ENCODE measurements at regions not wholly inside any gene's neighbourhood (a gene's known extent, or its start where the extent isn't known, plus 50 kb on each side); places are given as distances from the start of the nearest gene placed in this dataset.

DNA sequence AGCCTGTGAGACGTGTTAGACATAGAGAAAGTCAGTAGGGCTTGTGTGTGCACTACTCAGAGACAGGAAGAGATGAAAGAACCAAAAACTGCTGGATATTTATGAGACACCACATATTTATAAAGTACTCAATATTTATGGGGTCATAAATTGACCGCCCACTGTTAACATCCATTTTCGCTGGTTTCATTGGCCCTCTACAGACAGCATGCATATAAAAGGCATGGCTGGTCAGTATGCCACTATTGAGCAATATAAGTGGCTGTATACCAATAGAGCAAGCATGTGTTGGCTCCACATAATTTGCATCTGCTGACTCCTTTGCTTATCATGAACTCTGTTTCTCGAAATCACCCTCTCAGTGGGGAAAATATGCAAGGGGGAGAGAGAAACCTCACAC, 110.3 kb upstream of the BTN3A2 start:
- TF ChIP-seq CTCF (IDR thresholded peaks at IDR 0.05; ENCODE audit: poor library complexity, severe bottlenecking) = no peak
- TF ChIP-seq RAD21 (conservative IDR thresholded peaks at IDR 0.05) = no peak
- TF ChIP-seq, protein P1, sequence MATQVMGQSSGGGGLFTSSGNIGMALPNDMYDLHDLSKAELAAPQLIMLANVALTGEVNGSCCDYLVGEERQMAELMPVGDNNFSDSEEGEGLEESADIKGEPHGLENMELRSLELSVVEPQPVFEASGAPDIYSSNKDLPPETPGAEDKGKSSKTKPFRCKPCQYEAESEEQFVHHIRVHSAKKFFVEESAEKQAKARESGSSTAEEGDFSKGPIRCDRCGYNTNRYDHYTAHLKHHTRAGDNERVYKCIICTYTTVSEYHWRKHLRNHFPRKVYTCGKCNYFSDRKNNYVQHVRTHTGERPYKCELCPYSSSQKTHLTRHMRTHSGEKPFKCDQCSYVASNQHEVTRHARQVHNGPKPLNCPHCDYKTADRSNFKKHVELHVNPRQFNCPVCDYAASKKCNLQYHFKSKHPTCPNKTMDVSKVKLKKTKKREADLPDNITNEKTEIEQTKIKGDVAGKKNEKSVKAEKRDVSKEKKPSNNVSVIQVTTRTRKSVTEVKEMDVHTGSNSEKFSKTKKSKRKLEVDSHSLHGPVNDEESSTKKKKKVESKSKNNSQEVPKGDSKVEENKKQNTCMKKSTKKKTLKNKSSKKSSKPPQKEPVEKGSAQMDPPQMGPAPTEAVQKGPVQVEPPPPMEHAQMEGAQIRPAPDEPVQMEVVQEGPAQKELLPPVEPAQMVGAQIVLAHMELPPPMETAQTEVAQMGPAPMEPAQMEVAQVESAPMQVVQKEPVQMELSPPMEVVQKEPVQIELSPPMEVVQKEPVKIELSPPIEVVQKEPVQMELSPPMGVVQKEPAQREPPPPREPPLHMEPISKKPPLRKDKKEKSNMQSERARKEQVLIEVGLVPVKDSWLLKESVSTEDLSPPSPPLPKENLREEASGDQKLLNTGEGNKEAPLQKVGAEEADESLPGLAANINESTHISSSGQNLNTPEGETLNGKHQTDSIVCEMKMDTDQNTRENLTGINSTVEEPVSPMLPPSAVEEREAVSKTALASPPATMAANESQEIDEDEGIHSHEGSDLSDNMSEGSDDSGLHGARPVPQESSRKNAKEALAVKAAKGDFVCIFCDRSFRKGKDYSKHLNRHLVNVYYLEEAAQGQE (IDR thresholded peaks at IDR 0.05; ENCODE audit: borderline replicate concordance) = no peak
- no peak for TF ChIP-seq EZH2 (IDR thresholded peaks at IDR 0.05; ENCODE audit: borderline replicate concordance, insufficient read depth, low read length, poor library complexity, severe bottlenecking)
- no peak for TF ChIP-seq POLR2AphosphoS5 (IDR thresholded peaks at IDR 0.05)
- no peak for TF ChIP-seq TAF1 (IDR thresholded peaks at IDR 0.05; ENCODE audit: low read depth)
- no peak for TF ChIP-seq SMC3 (conservative IDR thresholded peaks at IDR 0.05; ENCODE audit: poor library complexity)
